ENCODE measurements at regions not wholly inside any gene's neighbourhood (a gene's known extent, or its start where the extent isn't known, plus 50 kb on each side); places are given as distances from the start of the nearest gene placed in this dataset.
"Not testable (repeated sequence)": the region's sequence is repeated elsewhere in the genome, so short reads cannot be mapped to it uniquely, and the experiment has no call there.

DNA sequence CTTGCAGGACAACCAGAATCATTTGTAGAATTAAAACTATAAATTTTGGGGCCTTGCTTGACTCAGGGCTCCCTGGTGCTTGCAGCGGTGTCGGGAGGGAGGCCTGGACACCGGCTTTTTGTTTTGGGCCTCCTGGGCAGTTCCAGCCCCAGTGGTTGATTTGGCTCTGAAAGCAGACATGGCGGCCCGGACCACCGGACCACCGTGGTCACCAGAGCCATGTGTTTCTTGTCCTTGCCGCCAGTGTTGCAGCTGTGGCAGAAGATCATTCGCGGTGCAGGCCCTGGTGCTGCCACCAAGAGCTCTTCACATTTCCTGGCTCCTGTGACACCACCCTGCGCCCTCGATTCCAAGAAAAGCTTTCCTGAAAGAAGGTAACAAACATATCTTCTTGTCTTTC is 484.8 kb downstream of the BRINP3 start:
- DNase-seq = no peak
- POLR2A ChIA-PET = no interaction called here
- no peaks in the 10 kb centered on the region for H3K27me3 ChIP-seq (ENCODE audit: insufficient read depth, low read length, poor library complexity, severe bottlenecking)
- Mint-ChIP-seq H3K9me3 (peaks cover 12 to 40% (median 24%) of the 10 kb centered on the region in 5 donors), H3K27ac (no peak overlapping the region), H3K4me1 (no peaks in the 10 kb centered on the region), H3K27me3 (no peaks in the 10 kb centered on the region), H3K4me3 (no peak overlapping the region), H3K36me3 (no peaks in the 10 kb centered on the region)
- no peaks in the 10 kb centered on the region for H3K9me3 ChIP-seq (ENCODE audit: low read length)
- no peak overlapping the region for H3K27ac ChIP-seq (ENCODE audit: low read depth, low read length)
- CTCF ChIA-PET = no interaction called here
- H3K4me1 ChIP-seq (ENCODE audit: insufficient read depth, low read length) = no peaks in the 10 kb centered on the region
- H3K4me3 ChIP-seq (ENCODE audit: low read length) = no peak overlapping the region
- H3K36me3 ChIP-seq (ENCODE audit: insufficient read depth, low read length) = no peaks in the 10 kb centered on the region

DNA sequence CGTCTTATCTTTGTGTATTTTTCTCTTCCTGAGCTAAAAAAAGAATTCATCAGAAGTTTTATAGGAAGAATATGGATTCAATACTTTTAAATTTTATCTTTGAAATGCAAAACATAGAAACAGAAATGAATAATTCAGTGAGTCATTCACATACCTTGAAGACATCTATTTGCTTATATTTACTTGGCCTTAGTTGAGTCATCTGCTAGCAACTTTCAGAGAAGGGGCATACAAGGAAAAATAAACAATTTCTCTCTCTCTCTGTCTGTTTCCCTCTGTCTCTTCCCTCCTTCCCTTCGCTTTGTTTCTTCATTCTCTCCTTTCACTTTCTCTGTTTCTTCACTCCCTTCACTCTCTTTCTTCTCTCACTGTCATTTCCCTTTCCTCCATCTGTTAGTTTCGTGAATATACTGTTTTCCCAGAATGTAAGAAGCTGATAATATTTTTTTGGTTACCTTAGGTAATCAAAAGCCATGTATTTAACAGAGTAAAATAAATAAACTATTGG is 477.2 kb downstream of the BRINP3 start:
- Histone ChIP-seq H3K27me3 (ENCODE audit: insufficient read depth, low read length, poor library complexity, severe bottlenecking) (no peaks in the 10 kb centered on the region), H3K9me3 (ENCODE audit: low read length) (no peaks in the 10 kb centered on the region), H3K36me3 (ENCODE audit: insufficient read depth, low read length) (no peaks in the 10 kb centered on the region), H3K27ac (ENCODE audit: low read depth, low read length) (no peak overlapping the region), H3K4me1 (ENCODE audit: insufficient read depth, low read length) (no peaks in the 10 kb centered on the region), H3K4me3 (ENCODE audit: low read length) (no peak overlapping the region)
- Mint-ChIP-seq H3K27me3 (no peaks in the 10 kb centered on the region), H3K4me3 (no peak overlapping the region), H3K9me3 (peaks cover 10 to 34% (median 18%) of the 10 kb centered on the region in 5 donors), H3K36me3 (no peaks in the 10 kb centered on the region), H3K27ac (no peak overlapping the region), H3K4me1 (no peaks in the 10 kb centered on the region)
- no peak for DNase-seq
- CTCF ChIA-PET = no interaction called here
- POLR2A ChIA-PET = no interaction called here

DNA sequence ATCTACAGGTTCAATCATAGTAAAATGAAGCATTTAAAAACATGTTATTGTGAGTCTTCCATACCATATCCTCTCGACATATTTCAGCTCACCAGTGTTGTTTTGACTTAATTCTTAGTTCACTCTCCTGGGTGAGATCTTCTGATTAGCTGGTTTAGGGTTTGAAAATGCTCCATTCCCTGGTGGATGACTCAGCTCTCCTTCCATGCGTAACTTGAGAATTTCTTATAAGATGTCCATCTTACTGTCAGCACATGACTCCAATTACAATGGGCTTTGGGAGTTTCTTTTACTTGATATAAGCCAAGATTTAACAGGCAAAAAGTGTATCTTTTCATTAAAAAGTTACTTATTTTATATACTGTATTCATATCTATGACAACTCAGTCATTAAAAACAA is 476.5 kb downstream of the BRINP3 start:
- H3K27me3 Mint-ChIP-seq = no peaks in the 10 kb centered on the region
- peaks cover 12 to 37% (median 19%) of the 10 kb centered on the region in 5 donors for H3K9me3 Mint-ChIP-seq
- DNase-seq = no peak
- Histone ChIP-seq H3K4me1 (ENCODE audit: insufficient read depth, low read length) (no peaks in the 10 kb centered on the region), H3K4me3 (ENCODE audit: low read length) (no peak overlapping the region), H3K27me3 (ENCODE audit: insufficient read depth, low read length, poor library complexity, severe bottlenecking) (no peaks in the 10 kb centered on the region), H3K36me3 (ENCODE audit: insufficient read depth, low read length) (no peaks in the 10 kb centered on the region), H3K9me3 (ENCODE audit: low read length) (no peaks in the 10 kb centered on the region), H3K27ac (ENCODE audit: low read depth, low read length) (no peak overlapping the region)
- H3K27ac Mint-ChIP-seq = no peak overlapping the region
- POLR2A ChIA-PET = no interaction called here
- H3K36me3 Mint-ChIP-seq = no peaks in the 10 kb centered on the region
- CTCF ChIA-PET = no interaction called here
- H3K4me1 Mint-ChIP-seq = no peaks in the 10 kb centered on the region
- no peak overlapping the region for H3K4me3 Mint-ChIP-seq

DNA sequence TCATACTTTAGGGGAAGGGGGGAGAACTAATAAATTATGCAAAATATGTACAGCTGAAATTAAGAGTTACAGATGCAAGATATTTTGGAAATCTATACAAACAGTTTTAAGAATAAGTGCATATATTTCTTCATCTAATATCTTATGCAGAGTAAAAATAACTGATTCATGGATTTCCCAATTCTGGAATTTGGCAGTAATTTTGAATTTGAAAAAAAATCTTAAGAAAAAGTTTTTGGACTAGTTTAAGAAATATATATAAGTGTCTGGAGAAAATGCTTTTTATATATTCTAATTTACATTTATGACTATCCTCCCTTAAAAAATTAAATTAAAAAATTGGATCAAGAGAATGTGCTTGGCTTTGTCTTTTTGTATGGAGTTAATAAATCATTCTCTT is 474.3 kb downstream of the BRINP3 start:
- no peak overlapping the region for H3K27ac ChIP-seq (ENCODE audit: low read depth, low read length)
- H3K9me3 ChIP-seq (ENCODE audit: low read length) = no peaks in the 10 kb centered on the region
- no peaks in the 10 kb centered on the region for H3K27me3 ChIP-seq (ENCODE audit: insufficient read depth, low read length, poor library complexity, severe bottlenecking)
- no peaks in the 10 kb centered on the region for H3K36me3 Mint-ChIP-seq
- H3K27me3 Mint-ChIP-seq = peaks cover 0 to 2% of the 10 kb centered on the region in 2 donors
- ChIA-PET POLR2A (no interaction called here), CTCF (no interaction called here)
- no peaks in the 10 kb centered on the region for H3K4me1 Mint-ChIP-seq
- H3K4me3 Mint-ChIP-seq = no peak overlapping the region
- DNase-seq = no peak
- no peak overlapping the region for H3K4me3 ChIP-seq (ENCODE audit: low read length)
- H3K9me3 Mint-ChIP-seq = peaks cover 12 to 50% (median 14%) of the 10 kb centered on the region in 5 donors
- no peaks in the 10 kb centered on the region for H3K4me1 ChIP-seq (ENCODE audit: insufficient read depth, low read length)
- no peak overlapping the region for H3K27ac Mint-ChIP-seq
- H3K36me3 ChIP-seq (ENCODE audit: insufficient read depth, low read length) = no peaks in the 10 kb centered on the region

DNA sequence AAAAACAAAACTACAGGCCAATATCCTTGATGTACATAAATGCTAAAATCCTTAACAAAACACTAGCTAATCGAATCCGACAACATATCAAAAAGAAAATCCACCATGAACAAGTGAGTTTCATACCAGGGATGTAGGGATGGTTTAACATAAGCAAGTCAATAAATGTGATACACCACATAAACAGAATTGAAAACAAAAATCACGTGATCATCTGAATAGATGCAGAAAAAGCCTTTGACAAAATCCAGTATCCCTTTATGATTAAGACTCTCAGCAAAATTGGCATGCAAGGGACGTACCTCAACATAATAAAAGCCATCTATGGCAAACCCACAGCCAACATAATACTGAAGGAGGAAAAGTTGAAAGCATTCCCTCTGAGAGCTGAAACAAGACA is 466.1 kb downstream of the BRINP3 start:
- Mint-ChIP-seq H3K36me3 (no peaks in the 10 kb centered on the region), H3K27me3 (peaks cover 0 to 2% of the 10 kb centered on the region in 2 donors), H3K4me3 (no peak overlapping the region), H3K4me1 (no peaks in the 10 kb centered on the region), H3K27ac (no peak overlapping the region), H3K9me3 (peaks cover 8 to 69% (median 23%) of the 10 kb centered on the region in 5 donors)
- no peaks in the 10 kb centered on the region for H3K27me3 ChIP-seq (ENCODE audit: insufficient read depth, low read length, poor library complexity, severe bottlenecking)
- no peak overlapping the region for H3K4me3 ChIP-seq (ENCODE audit: low read length)
- no peaks in the 10 kb centered on the region for H3K9me3 ChIP-seq (ENCODE audit: low read length)
- no peaks in the 10 kb centered on the region for H3K4me1 ChIP-seq (ENCODE audit: insufficient read depth, low read length)
- POLR2A ChIA-PET = no interaction called here
- no peak for DNase-seq
- no peaks in the 10 kb centered on the region for H3K36me3 ChIP-seq (ENCODE audit: insufficient read depth, low read length)
- no peak overlapping the region for H3K27ac ChIP-seq (ENCODE audit: low read depth, low read length)
- CTCF ChIA-PET = no interaction called here

DNA sequence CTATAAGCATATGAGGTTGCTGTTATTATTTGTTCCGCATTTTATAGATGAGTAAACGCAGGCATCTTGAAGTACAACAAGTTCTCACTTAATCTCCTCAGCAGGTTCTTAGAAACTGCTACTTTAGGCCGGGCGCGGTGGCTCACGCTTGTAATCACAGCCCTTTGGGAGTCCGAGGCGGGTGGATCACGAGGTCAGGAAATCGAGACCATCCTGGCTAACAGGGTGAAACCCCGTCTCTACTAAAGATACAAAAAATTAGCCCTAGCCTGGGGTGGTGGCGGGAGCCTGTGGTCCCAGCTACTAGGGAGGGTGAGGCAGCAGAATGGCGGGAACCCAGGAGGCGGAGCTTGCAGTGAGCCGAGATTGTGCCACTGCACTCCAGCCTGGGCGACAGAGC is 458.5 kb downstream of the BRINP3 start:
- CTCF ChIA-PET; H3K27ac ChIP-seq (ENCODE audit: low read depth, low read length); H3K9me3 ChIP-seq (ENCODE audit: low read length); H3K4me1 Mint-ChIP-seq; H3K4me3 Mint-ChIP-seq; H3K4me1 ChIP-seq (ENCODE audit: insufficient read depth, low read length); H3K27ac Mint-ChIP-seq; H3K4me3 ChIP-seq (ENCODE audit: low read length); H3K36me3 ChIP-seq (ENCODE audit: insufficient read depth, low read length); DNase-seq; POLR2A ChIA-PET; H3K36me3 Mint-ChIP-seq; H3K27me3 ChIP-seq (ENCODE audit: insufficient read depth, low read length, poor library complexity, severe bottlenecking); H3K27me3 Mint-ChIP-seq: not testable (repeated sequence)
- peaks cover 6 to 37% (median 13%) of the 10 kb centered on the region in 5 donors for H3K9me3 Mint-ChIP-seq

DNA sequence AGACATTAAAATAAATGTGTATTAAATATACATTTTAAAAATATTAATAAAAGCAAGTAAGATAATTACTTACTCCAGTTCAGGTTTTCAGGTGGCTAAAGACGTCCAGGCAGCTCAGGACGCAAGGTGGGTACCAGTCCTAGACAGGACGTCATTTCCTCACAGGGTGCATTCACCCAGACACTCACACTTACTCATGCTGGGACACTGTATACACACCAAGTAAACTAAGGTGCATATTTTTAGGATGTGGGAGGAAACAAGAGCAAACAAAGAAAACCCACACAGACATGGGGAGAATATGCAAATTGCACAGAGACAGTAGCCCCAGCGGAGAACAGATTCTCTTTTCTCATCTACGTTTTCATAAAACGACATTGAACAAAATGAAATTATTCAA is 457.9 kb downstream of the BRINP3 start:
- H3K36me3 ChIP-seq (ENCODE audit: insufficient read depth, low read length) = no peaks in the 10 kb centered on the region

DNA sequence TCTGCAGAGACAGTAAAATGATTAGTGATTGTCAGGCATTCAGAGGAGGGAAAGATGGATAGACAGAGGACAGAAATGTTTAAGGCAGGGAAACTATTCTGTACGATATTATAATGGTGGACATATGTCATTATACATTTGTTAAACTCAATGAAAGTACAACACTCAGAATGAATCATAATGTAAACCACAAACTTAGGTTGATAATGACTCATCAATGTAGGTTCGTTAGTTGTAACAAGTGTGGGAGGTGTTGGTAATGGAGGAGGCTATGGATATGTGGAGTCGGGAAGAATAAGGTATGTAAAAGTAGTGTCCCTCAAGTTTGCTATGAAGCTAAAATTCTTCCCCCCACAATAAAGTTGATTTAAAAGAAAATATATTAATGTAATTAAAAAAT is 455.0 kb downstream of the BRINP3 start:
- no peak for DNase-seq
- Histone ChIP-seq H3K9me3 (ENCODE audit: low read length) (no peaks in the 10 kb centered on the region), H3K27me3 (ENCODE audit: insufficient read depth, low read length, poor library complexity, severe bottlenecking) (no peaks in the 10 kb centered on the region), H3K4me3 (ENCODE audit: low read length) (no peak overlapping the region), H3K36me3 (ENCODE audit: insufficient read depth, low read length) (no peaks in the 10 kb centered on the region), H3K4me1 (ENCODE audit: insufficient read depth, low read length) (no peaks in the 10 kb centered on the region), H3K27ac (ENCODE audit: low read depth, low read length) (no peak overlapping the region)
- ChIA-PET POLR2A (no interaction called here), CTCF (no interaction called here)
- Mint-ChIP-seq H3K36me3 (no peaks in the 10 kb centered on the region), H3K27me3 (no peaks in the 10 kb centered on the region), H3K4me1 (no peaks in the 10 kb centered on the region), H3K4me3 (no peak overlapping the region), H3K9me3 (peaks cover 3 to 28% (median 10%) of the 10 kb centered on the region in 5 donors), H3K27ac (no peak overlapping the region)

More for the DNA sequence above, 457.9 kb downstream of the BRINP3 start:
- Histone ChIP-seq H3K4me3 (ENCODE audit: low read length) (no peak overlapping the region), H3K27me3 (ENCODE audit: insufficient read depth, low read length, poor library complexity, severe bottlenecking) (no peaks in the 10 kb centered on the region), H3K27ac (ENCODE audit: low read depth, low read length) (no peak overlapping the region), H3K9me3 (ENCODE audit: low read length) (no peaks in the 10 kb centered on the region), H3K4me1 (ENCODE audit: insufficient read depth, low read length) (no peaks in the 10 kb centered on the region)
- DNase-seq = no peak
- H3K27ac Mint-ChIP-seq = no peak overlapping the region
- no peaks in the 10 kb centered on the region for H3K36me3 Mint-ChIP-seq
- H3K9me3 Mint-ChIP-seq = peaks cover 3 to 37% (median 12%) of the 10 kb centered on the region in 5 donors
- no peaks in the 10 kb centered on the region for H3K27me3 Mint-ChIP-seq
- CTCF ChIA-PET = no interaction called here
- POLR2A ChIA-PET = no interaction called here
- no peak overlapping the region for H3K4me3 Mint-ChIP-seq
- H3K4me1 Mint-ChIP-seq = no peaks in the 10 kb centered on the region

DNA sequence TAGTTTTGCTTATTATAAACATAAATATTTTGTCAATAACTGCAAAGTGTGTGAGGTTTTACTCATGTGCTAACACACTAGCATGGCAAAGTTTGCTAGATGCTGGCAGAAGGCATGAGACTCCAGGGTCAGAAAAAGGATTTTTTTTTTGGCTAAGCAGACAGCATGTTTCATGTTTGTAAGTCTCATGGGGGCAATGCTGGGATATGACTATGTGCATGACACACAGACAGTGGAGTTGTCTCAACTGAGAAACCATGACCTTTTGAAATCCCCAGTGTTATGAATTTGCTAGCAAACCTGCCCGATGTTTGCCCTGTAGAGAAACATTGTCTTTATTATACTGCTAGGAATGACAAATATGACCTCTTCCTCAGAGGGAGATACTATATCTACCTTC is 448.2 kb downstream of the BRINP3 start:
- H3K4me1 ChIP-seq (ENCODE audit: insufficient read depth, low read length) = no peaks in the 10 kb centered on the region
- Mint-ChIP-seq H3K4me1 (no peaks in the 10 kb centered on the region), H3K27me3 (no peaks in the 10 kb centered on the region), H3K4me3 (no peak overlapping the region), H3K27ac (no peak overlapping the region), H3K36me3 (no peaks in the 10 kb centered on the region), H3K9me3 (peaks cover 0 to 25% (median 8%) of the 10 kb centered on the region in 5 donors)
- H3K9me3 ChIP-seq (ENCODE audit: low read length) = no peaks in the 10 kb centered on the region
- H3K4me3 ChIP-seq (ENCODE audit: low read length) = no peak overlapping the region
- CTCF ChIA-PET = no interaction called here
- POLR2A ChIA-PET = no interaction called here
- no peak overlapping the region for H3K27ac ChIP-seq (ENCODE audit: low read depth, low read length)
- H3K27me3 ChIP-seq (ENCODE audit: insufficient read depth, low read length, poor library complexity, severe bottlenecking) = no peaks in the 10 kb centered on the region
- DNase-seq = no peak
- no peaks in the 10 kb centered on the region for H3K36me3 ChIP-seq (ENCODE audit: insufficient read depth, low read length)
